ENCODE measurements at regions not wholly inside any gene's neighbourhood (a gene's known extent, or its start where the extent isn't known, plus 50 kb on each side); places are given as distances from the start of the nearest gene placed in this dataset.
"Not testable (repeated sequence)": the region's sequence is repeated elsewhere in the genome, so short reads cannot be mapped to it uniquely, and the experiment has no call there.

GRCh38 chr9:43089337-43089736 is 905.9 kb downstream of the SPATA31A6 start:
- not testable (repeated sequence) for DNase-seq (ENCODE audit: low read depth)

- DNase-seq (ENCODE audit: low read depth), result not testable (repeated sequence)
Observed at GRCh38 chr9:43110376-43110775, 926.9 kb downstream of the SPATA31A6 start.

DNA sequence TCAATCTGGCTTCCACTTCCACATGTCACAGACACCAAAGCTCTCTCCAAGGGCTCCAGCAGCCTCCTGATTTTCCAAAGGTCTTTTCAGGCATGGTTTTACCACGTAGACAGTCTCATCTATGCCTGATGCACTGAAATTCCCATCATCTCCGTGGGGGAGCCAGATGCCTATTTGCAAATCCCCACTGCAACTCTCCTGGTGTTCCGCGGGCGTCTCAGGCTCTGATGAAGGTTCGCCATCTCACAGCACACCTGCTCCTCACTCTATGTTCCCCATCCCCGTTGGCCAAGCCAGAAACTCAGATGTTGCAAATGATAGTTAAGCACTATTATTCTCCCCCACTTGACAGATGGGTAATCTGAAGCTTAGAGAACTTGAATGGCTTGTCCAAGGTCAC is 929.4 kb downstream of the SPATA31A6 start:
- DNase-seq (ENCODE audit: low read depth), result not testable (repeated sequence)

- DNase-seq (ENCODE audit: low read depth), result not testable (repeated sequence)
Observed at GRCh38 chr9:43115813-43116229, 932.4 kb downstream of the SPATA31A6 start.

GRCh38 chr9:43118088-43118865 is 934.8 kb downstream of the SPATA31A6 start:
- not testable (repeated sequence) for DNase-seq (ENCODE audit: low read depth)

DNA sequence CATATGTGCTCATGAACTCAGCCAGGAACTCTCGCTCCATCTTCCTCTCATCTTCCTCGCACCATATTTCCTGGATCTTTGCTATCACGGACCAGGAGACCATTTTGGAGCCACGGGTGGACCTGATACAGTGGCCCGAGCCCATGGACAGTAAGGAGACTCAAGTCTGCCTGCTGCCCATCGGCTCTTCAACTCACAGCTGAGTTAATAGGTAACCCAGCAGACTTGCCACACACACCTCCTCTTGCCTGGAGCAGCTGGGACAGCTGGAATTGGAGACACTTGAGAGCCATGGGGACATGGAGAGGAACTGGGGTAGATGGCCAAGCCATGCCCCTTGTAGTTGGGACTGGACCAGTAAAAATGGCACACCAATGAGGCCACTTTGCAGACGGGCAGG is 936.1 kb downstream of the SPATA31A6 start:
- not testable (repeated sequence) for DNase-seq (ENCODE audit: low read depth)

- DNase-seq (ENCODE audit: low read depth), result not testable (repeated sequence)
Observed at GRCh38 chr9:43119978-43120377, 936.5 kb downstream of the SPATA31A6 start.

- DNase-seq (ENCODE audit: low read depth), result not testable (repeated sequence)
Observed at GRCh38 chr9:43125894-43126293, 942.4 kb downstream of the SPATA31A6 start.

GRCh38 chr9:43127026-43127775 is 943.7 kb downstream of the SPATA31A6 start:
- DNase-seq (ENCODE audit: low read depth), result not testable (repeated sequence)

GRCh38 chr9:43127949-43128348 is 944.5 kb downstream of the SPATA31A6 start:
- DNase-seq (ENCODE audit: low read depth), result not testable (repeated sequence)

GRCh38 chr9:43130744-43131171 is 947.3 kb downstream of the SPATA31A6 start:
- DNase-seq (ENCODE audit: low read depth), result peak; percentile 24

DNA sequence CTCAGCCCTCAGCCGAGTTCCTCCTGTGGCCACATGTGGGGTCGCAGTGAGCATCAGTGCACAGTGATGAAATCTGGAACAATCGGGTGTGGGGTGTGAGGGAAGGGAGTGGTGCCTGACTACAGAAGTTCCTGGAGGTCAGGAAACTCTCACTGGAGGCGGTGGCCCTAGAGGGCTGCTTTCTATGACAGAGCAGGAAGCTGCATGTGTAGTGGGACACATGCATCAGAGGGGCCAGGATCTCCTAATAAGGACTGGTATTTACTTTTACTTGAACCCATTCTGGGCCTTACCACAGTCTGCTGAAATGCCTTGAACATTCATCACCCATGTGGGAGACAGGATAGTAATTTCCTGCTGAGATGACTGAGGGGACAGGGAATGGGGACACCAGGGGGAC is 952.0 kb downstream of the SPATA31A6 start:
- DNase-seq (ENCODE audit: low read depth), result peak; percentile 11

GRCh38 chr9:43138909-43139308 is 955.5 kb downstream of the SPATA31A6 start:
- not testable (repeated sequence) for DNase-seq (ENCODE audit: low read depth)

DNA sequence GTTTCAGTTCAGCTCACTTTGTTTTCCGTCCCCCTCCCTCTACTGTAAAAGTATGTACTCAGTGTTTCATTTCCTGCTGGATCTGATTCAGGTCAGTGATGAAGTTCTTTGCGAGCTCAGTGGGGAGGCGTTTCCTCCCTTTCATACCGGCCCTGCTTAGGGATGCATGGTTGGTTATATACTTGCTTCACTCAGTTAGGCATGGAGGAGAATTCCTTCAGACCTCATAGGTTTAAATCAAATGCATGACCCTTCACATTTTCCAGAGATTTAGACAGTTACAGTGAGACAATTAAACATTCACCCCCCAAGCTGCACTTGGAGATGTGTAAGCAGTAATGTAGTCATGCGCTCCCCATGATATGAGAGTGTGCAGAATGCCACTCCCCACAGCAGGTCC is 955.9 kb downstream of the SPATA31A6 start:
- not testable (repeated sequence) for DNase-seq (ENCODE audit: low read depth)

DNA sequence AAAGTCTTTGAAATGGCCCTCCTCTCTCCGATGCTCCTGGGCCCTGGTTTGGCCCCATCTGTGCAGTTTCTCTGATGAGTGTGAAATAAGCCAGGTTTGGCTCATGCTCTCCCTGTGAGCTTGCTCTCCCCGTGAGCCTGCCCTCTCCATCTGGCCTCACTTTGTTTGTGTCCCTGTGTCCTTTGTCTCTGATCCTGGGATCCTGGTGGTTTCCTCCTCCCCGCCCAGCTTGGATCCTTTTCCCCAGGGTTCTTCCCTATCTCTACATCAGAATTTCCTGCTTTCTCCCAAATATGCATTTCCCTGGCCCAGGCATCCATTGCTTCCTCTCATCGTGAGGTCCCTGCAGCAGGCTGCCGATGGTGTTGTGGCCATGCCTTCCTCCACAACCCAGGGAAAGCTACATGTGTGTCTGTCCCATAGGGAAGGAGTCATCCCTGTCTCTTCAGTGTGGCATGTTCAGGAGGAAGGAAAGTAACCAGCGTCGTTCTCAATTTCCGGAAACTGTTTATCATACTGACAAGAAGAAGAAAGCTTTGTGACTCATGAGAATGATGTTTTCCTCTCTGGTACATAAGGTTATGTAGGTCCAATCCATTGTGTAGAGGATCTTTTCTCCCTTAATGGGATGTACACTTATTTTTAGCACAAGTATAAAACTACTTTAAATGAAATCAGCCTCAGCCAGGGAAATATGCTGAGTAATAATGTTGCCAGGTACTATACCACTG is 956.6 kb downstream of the SPATA31A6 start:
- not testable (repeated sequence) for DNase-seq (ENCODE audit: low read depth)

All from myocyte (in vitro differentiated cells).